Smooth muscle cell (in vitro differentiated cells): ENCODE measurements at regions not wholly inside any gene's neighbourhood (a gene's known extent, or its start where the extent isn't known, plus 50 kb on each side); places are given as distances from the start of the nearest gene placed in this dataset.

Experiments used
- DNase-seq: peaks from one replicate; lab custom pipeline; 2025; ENCODE audit not compliant: unreplicated experiment; lab: John Stamatoyannopoulos, UW
- H2AFZ ChIP-seq: fragments of 200-600 bp; sonication (generic); 2 replicates; pipeline ENCODE4 v1.6.0; 2016; ENCODE audit warnings: antibody characterized with exemption, low read depth, mild to moderate bottlenecking
- H3F3A ChIP-seq: fragments of 200-600 bp; sonication (generic); 2 replicates; pipeline ENCODE4 v1.6.0; 2017; ENCODE audit warnings: antibody characterized with exemption, low read depth
- H3K27ac ChIP-seq: fragments of 200-600 bp; sonication (generic); 2 replicates; pipeline ENCODE4 v1.5.1; 2016; ENCODE audit warnings: low read depth, mild to moderate bottlenecking
- H3K27me3 ChIP-seq: fragments of 200-600 bp; sonication (generic); 2 replicates; pipeline ENCODE4 v1.6.1; 2016; ENCODE audit warnings: low read depth, mild to moderate bottlenecking
- H3K36me3 ChIP-seq: fragments of 200-600 bp; sonication (generic); 2 replicates; pipeline ENCODE4 v1.5.1; 2016; ENCODE audit warnings: low read depth
- H3K4me1 ChIP-seq: fragments of 200-600 bp; sonication (generic); 2 replicates; pipeline ENCODE4 v1.5.1; 2016; ENCODE audit warnings: low read depth
- H3K4me2 ChIP-seq: fragments of 200-600 bp; sonication (generic); 2 replicates; pipeline ENCODE4 v1.6.0; 2016; ENCODE audit warnings: mild to moderate bottlenecking
- H3K4me3 ChIP-seq: fragments of 200-600 bp; sonication (generic); 2 replicates; pipeline ENCODE4 v1.5.1; 2016; ENCODE audit warnings: mild to moderate bottlenecking
- H3K79me2 ChIP-seq: fragments of 200-600 bp; sonication (generic); 2 replicates; pipeline ENCODE4 v1.6.0; 2016; ENCODE audit warnings: low read depth, mild to moderate bottlenecking
- H3K9ac ChIP-seq: fragments of 200-600 bp; sonication (generic); 2 replicates; pipeline ENCODE4 v1.6.0; 2016; ENCODE audit warnings: low read depth
- H3K9me3 ChIP-seq: fragments of 200-600 bp; sonication (generic); replicated peaks from 2 replicates; pipeline ENCODE4 v1.5.1; 2016; ENCODE audit warnings: low read depth
- H4K20me1 ChIP-seq: fragments of 200-600 bp; sonication (generic); 2 replicates; pipeline ENCODE4 v1.6.0; 2016; ENCODE audit warnings: low read depth
- CTCF ChIP-seq: fragments of 200-600 bp; sonication (generic); IDR thresholded peaks from 2 replicates; pipeline ENCODE4 v1.5.1; 2017; ENCODE audit warnings: borderline replicate concordance, mild to moderate bottlenecking, antibody characterized with exemption; ENCODE audit not compliant: insufficient read depth, poor library complexity, severe bottlenecking
- WGBS: methylation state at CpG from one replicate; pipeline ENCODE4 v1.1.7; 2016; ENCODE audit warnings: low lambda C conversion rate; 5-methylcytosine and 5-hydroxymethylcytosine counted together

GRCh38 chr9:90956026-90956810, 154.6 kb downstream of the SYK start:
- H3K9me3 ChIP-seq, result no peaks in the 10 kb centered on the region
- H3K27me3 ChIP-seq, result no peaks in the 10 kb centered on the region
- H2AFZ ChIP-seq, result no peak overlapping the region
- no peaks in the 10 kb centered on the region for H4K20me1 ChIP-seq
- no peaks in the 10 kb centered on the region for H3F3A ChIP-seq
- TF ChIP-seq CTCF, result no peak
- no peak for DNase-seq
- no peak overlapping the region for H3K4me3 ChIP-seq
- H3K36me3 ChIP-seq, result no peaks in the 10 kb centered on the region
- 80% methylated on average over 9 of the region's 9 CpGs for WGBS
- no peak overlapping the region for H3K4me2 ChIP-seq
- no peaks in the 10 kb centered on the region for H3K79me2 ChIP-seq
- no peak overlapping the region for H3K27ac ChIP-seq
- no peaks in the 10 kb centered on the region for H3K4me1 ChIP-seq
- H3K9ac ChIP-seq, result no peak overlapping the region

GRCh38 chr9:90958328-90958727, 156.7 kb downstream of the SYK start:
- H3K9me3 ChIP-seq, result no peaks in the 10 kb centered on the region
- H3K27me3 ChIP-seq, result no peaks in the 10 kb centered on the region
- H4K20me1 ChIP-seq, result no peaks in the 10 kb centered on the region
- TF ChIP-seq CTCF, result no peak
- H2AFZ ChIP-seq, result no peak overlapping the region
- H3K4me1 ChIP-seq, result no peaks in the 10 kb centered on the region
- H3K9ac ChIP-seq, result no peak overlapping the region
- 50% methylated on average over 2 of the region's 2 CpGs for WGBS
- H3K36me3 ChIP-seq, result no peaks in the 10 kb centered on the region
- H3F3A ChIP-seq, result no peaks in the 10 kb centered on the region
- H3K4me2 ChIP-seq, result no peak overlapping the region
- H3K79me2 ChIP-seq, result no peaks in the 10 kb centered on the region
- no peak overlapping the region for H3K4me3 ChIP-seq
- no peak overlapping the region for H3K27ac ChIP-seq
- DNase-seq, result no peak

GRCh38 chr9:90960941-90961340, 159.3 kb downstream of the SYK start:
- H3K9me3 ChIP-seq, result no peaks in the 10 kb centered on the region
- no peak for DNase-seq
- H3K27me3 ChIP-seq, result no peaks in the 10 kb centered on the region
- H2AFZ ChIP-seq, result no peak overlapping the region
- H4K20me1 ChIP-seq, result no peaks in the 10 kb centered on the region
- H3K36me3 ChIP-seq, result no peaks in the 10 kb centered on the region
- TF ChIP-seq CTCF, result no peak
- 63% methylated on average over 5 of the region's 5 CpGs for WGBS
- H3F3A ChIP-seq, result peaks cover 15% of the 10 kb centered on the region
- H3K9ac ChIP-seq, result no peak overlapping the region
- H3K79me2 ChIP-seq, result no peaks in the 10 kb centered on the region
- H3K4me1 ChIP-seq, result peaks cover 11% of the 10 kb centered on the region
- H3K27ac ChIP-seq, result no peak overlapping the region
- H3K4me2 ChIP-seq, result no peak overlapping the region
- H3K4me3 ChIP-seq, result no peak overlapping the region

GRCh38 chr9:90961375-90961774, 159.8 kb downstream of the SYK start:
- no peak for TF ChIP-seq CTCF
- Histone ChIP-seq H2AFZ (no peak overlapping the region), H3K27ac (no peak overlapping the region), H3K9ac (no peak overlapping the region), H4K20me1 (no peaks in the 10 kb centered on the region), H3K4me2 (no peak overlapping the region), H3F3A (peaks cover 15% of the 10 kb centered on the region), H3K9me3 (no peaks in the 10 kb centered on the region), H3K27me3 (no peaks in the 10 kb centered on the region), H3K4me3 (no peak overlapping the region), H3K36me3 (no peaks in the 10 kb centered on the region), H3K4me1 (peaks cover 11% of the 10 kb centered on the region), H3K79me2 (no peaks in the 10 kb centered on the region)
- no peak for DNase-seq
- WGBS, result 68% methylated on average over 10 of the region's 10 CpGs
